ENCODE measurements at regions not wholly inside any gene's neighbourhood (a gene's known extent, or its start where the extent isn't known, plus 50 kb on each side); places are given as distances from the start of the nearest gene placed in this dataset.

- TF ChIP-seq POLR2AphosphoS5 (IDR thresholded peaks at IDR 0.05) (no peak), CTCF (IDR thresholded peaks at IDR 0.05) (no peak), POLR2A (IDR thresholded peaks at IDR 0.05) (no peak)
Measured at GRCh38 chr1:208874915-208875314, 630.7 kb upstream of the PLXNA2 start.
